PC-3 (cell line): ENCODE measurements at regions not wholly inside any gene's neighbourhood (a gene's known extent, or its start where the extent isn't known, plus 50 kb on each side); places are given as distances from the start of the nearest gene placed in this dataset.
"Not testable (repeated sequence)": the region's sequence is repeated elsewhere in the genome, so short reads cannot be mapped to it uniquely, and the experiment has no call there.

Source experiments
- EZH2 ChIP-seq: fragments of 300-600 bp; sonication (generic); IDR thresholded peaks from one replicate; pipeline ENCODE4 v1.6.1; 2017; ENCODE audit warnings: antibody characterized with exemption, mild to moderate bottlenecking, low read length; ENCODE audit not compliant: unreplicated experiment
- TF ChIP-seq, protein P1 (sequence below): fragments of 300-600 bp; sonication (generic); conservative IDR thresholded peaks from 2 replicates; pipeline ENCODE4 v1.5.1; 2017; ENCODE audit warnings: antibody characterized with exemption, low read depth, mild to moderate bottlenecking, low read length

DNA sequence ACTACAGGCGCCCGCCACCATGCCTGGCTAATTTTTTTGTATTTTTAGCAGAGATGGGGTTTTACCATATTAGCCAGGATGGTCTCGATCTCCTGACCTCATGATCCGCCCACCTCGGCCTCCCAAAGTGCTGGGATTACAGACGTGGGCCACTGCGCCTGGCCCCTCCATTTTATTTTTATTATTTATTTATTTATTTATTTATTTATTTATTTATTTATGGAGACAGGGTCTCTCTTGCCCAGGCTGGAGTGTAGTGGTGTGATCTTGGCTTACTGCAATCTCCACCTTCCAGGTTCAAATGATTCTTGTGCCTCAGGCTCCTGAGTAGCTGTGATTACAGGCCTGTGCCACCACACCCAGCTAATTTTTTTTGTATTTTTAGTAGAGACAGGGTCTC is 77.8 kb upstream of the TNRC6B start:
- TF ChIP-seq, protein P1, sequence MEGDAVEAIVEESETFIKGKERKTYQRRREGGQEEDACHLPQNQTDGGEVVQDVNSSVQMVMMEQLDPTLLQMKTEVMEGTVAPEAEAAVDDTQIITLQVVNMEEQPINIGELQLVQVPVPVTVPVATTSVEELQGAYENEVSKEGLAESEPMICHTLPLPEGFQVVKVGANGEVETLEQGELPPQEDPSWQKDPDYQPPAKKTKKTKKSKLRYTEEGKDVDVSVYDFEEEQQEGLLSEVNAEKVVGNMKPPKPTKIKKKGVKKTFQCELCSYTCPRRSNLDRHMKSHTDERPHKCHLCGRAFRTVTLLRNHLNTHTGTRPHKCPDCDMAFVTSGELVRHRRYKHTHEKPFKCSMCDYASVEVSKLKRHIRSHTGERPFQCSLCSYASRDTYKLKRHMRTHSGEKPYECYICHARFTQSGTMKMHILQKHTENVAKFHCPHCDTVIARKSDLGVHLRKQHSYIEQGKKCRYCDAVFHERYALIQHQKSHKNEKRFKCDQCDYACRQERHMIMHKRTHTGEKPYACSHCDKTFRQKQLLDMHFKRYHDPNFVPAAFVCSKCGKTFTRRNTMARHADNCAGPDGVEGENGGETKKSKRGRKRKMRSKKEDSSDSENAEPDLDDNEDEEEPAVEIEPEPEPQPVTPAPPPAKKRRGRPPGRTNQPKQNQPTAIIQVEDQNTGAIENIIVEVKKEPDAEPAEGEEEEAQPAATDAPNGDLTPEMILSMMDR = not testable (repeated sequence)
- not testable (repeated sequence) for TF ChIP-seq EZH2
